NCI-H1105 treated with DMSO at 0.1 percent for 48 hours (cell line): ENCODE measurements at regions not wholly inside any gene's neighbourhood (a gene's known extent, or its start where the extent isn't known, plus 50 kb on each side); places are given as distances from the start of the nearest gene placed in this dataset.

Experiments used
- DNase-seq: peaks from one replicate; lab custom pipeline; 2025; lab: John Stamatoyannopoulos, UW

GRCh38 chr2:118321432-118322105 lies 233.3 kb downstream of the INSIG2 start:
- DNase-seq = no peak

DNA sequence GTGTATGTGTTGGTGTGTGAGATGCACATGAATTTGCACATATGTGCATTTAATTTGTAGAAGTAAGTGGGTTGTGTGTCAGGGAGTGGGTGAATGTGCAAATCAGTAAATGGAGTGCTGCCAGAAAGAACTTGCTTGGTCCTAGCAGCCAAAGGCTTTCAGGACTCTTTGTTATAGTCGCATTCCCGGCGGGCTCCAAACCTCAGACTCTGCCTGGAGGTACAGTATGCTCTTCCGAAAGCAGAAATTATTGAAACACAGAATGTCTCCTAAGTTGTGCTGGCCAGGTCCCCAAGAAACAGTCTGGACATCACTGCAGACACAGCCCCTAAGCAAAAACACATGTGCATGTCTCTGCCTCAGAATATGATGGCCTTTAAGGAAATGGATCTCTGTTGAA lies 232.4 kb downstream of the INSIG2 start:
- DNase-seq = no peak

GRCh38 chr2:118320196-118320595 lies 231.9 kb downstream of the INSIG2 start:
- DNase-seq = no peak

DNA sequence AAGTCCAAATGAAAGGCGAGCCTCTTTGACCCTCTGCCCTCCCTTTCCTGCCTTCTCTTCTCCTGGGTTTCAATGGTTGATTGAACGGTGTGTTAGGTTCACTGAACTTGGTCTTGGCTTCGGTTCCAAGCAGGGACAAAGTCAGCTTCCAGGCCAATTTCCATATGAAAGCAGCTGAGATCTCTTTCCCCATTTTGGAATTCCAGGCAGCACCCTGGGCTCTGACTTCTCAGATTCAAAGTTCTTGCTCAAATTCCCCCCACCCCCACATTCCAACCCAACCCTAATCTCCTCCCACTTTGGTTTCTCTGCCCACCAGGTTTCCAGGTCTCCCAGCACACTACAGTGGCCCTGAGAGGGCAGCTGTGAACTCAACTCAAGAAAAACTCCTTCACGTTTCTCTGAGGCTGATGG lies 231.0 kb downstream of the INSIG2 start:
- no peak for DNase-seq

DNA sequence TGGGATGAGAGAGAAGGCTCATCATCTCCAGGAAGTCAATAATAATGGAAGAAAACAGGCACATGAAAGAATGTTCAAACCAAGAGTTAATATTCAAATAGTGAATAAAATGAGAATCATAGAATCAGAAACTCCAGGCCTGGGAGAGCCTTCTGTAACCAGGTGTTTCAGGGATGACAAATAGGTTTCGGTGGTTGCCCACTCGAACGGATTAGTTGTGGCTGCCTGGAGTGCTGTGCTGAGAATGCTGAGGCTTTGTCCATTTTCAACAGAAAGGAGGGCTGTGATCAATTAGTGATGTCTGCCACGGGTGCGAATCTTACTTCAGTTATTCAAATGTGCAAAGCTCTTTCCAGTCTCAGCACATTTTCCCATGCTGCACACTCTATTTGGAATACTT lies 227.3 kb downstream of the INSIG2 start:
- DNase-seq = no peak

DNA sequence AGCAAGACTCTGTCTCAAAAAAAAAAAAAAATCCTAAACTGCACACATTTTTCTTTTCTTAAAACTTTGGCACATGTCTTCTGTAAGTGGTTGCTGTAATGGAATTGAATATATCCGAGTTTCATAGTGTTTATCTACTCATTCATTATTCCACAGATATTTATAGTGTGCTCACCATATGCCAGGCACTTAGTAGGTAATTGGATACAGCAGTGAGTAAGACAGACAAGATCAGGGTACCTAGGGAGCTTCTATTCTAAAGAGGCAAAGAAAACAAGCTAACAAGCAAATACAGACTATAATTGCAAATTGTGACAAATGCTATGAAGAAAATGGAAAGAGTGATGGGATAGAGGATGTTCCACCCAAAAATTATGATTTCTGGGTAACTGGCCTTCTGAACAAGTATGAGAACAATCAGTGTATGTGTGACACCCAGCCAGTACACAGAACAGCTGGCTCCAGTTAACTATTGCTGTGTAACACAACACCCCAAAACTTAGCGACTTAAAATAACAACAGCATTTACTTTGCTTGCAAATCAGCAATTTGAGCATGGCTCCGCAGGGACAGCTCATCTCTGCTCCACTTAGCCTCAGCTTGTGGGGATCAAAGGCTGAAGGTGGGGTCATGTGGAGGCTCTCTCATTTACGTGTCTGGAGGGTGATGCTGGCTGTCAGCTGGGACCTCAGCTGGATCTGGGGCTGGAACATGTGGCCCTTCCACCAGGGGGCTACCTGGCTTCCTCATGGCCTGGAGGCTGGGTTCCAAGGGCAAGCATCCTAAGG lies 224.9 kb downstream of the INSIG2 start:
- DNase-seq = no peak

DNA sequence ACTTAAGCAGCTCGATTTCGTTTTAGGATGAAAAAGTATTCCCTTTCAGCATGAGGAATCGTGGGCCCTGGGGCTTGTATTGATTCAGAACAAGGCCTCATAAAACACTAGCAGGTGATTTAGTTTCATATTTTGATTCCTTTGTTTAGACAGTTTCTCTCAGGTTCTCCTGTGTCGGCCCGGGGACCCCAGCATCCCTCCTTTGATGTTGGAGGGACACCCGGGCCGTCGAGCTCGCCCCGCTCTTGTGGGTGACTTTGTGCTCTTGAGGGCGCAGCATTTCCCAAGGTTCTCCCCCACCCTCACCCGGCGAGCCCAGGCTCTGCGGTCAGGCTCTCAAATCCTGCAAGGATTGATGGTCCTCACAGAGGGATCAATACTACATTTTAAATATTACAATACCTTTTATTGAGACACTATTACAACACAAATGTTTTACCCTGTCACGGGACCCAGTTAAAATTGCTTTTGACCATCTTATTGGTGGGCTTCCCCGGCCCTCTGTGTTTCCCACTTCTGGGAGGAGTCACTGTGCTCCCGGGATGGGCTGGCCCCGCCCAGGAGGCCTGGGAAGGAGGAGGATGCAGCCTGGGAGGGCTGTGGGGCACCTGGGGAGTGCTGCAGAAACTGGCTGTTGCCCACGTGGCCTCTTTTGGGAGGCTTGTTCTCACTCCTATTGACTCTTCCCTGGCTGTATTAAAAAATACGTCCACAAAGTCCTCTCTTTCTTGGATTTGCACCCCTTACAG lies 222.6 kb downstream of the INSIG2 start:
- DNase-seq = no peak

- DNase-seq = peak; percentile 60
These were observed 221.8 kb downstream of the INSIG2 start for GRCh38 chr2:118309946-118310680.

DNA sequence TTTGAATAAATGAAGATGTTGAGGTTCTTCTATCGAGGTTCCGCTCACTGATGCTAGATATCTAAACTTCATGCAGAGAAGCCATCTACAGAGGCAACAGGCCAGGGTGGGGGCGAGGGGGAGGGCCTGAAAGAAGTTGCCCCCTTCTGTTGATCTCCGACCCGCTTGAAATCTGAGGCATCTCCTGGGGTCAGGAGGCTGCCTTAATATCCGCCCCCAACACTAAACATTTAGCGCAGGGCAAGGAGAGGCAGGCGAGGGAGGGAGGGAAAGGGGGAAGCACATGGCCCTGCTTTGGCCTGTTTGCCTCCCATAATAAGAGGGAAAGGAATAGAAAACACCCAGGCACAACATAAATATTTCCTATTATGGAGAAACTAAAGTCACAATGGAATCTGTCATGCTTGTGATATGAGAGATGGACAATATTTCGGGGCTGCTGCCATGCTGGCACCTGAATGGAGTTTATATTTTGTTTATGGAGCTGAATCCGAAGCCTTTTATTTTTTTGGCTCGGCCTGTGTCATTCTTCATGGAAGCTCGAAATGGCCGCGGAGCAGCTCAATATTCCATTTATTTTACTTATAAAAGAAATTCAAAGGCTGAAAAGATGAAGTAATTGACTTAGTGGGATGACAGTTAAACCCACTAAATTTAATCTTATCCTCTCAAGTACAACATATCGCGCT lies 221.1 kb downstream of the INSIG2 start:
- DNase-seq = no peak

GRCh38 chr2:118307864-118308263 lies 219.6 kb downstream of the INSIG2 start:
- no peak for DNase-seq

- DNase-seq = no peak
These were observed 213.0 kb downstream of the INSIG2 start for GRCh38 chr2:118301248-118301647.

DNA sequence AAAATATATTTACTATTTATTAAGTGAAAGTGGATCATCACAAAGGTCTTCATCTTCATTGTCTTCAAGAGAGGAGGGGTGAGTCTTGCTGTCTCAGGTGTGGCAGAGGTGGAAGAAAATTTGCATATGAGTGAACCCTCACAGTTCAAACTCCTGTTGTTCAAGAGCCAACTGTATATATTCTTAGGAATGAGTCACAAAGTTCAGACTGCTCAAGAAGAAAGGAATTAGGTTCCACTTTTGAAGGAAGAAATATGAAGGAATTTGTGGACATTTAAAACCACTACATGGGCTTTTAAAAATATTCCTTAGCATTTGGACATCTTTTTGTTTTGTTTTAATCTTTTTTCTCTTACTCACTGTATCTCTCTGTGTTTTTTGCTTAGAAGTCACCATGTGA lies 212.6 kb downstream of the INSIG2 start:
- no peak for DNase-seq

- DNase-seq = no peak
These were observed 208.4 kb downstream of the INSIG2 start for GRCh38 chr2:118296663-118297062.

DNA sequence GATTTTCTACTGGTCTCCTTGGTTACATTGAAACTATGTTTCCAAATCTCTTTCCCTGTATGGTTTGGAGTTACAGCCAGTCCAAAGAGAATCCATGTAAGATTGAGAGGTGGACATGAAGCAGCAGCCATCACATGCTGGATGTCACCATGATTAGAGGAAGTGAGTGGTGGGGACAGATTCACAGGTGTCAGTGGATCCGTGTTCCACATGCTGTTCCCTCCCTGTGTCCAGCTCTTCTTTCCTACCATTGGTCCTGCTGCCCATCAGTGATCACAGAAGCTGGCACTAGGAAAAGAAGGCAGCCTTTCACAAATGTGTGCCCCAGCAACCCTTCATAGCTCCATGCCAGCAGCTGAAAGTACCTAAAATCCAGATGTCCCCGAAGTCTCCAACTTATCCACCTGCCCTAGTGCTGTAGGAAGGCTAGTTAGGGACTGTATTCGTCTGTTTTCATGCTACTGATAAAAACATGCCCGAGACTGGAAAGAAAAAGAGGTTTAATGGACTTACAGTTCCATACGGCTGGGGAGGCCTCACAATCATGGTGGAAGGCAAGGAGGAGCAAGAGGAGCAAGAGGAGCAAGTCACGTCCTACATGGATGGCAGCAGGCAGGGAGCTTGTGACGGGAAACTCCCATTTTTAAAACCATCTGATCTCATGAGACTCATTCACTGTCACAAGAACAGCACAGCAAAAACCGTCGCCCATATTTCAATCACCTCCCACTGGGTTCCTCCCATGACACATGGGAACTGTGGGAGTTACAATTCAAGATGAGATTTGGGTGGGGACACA lies 207.5 kb downstream of the INSIG2 start:
- DNase-seq = no peak

- no peak for DNase-seq
These were observed 205.8 kb downstream of the INSIG2 start for GRCh38 chr2:118294063-118294462.

- no peak for DNase-seq
These were observed 204.7 kb downstream of the INSIG2 start for GRCh38 chr2:118292991-118293390.

GRCh38 chr2:118291251-118291880 lies 203.1 kb downstream of the INSIG2 start:
- DNase-seq = no peak

DNA sequence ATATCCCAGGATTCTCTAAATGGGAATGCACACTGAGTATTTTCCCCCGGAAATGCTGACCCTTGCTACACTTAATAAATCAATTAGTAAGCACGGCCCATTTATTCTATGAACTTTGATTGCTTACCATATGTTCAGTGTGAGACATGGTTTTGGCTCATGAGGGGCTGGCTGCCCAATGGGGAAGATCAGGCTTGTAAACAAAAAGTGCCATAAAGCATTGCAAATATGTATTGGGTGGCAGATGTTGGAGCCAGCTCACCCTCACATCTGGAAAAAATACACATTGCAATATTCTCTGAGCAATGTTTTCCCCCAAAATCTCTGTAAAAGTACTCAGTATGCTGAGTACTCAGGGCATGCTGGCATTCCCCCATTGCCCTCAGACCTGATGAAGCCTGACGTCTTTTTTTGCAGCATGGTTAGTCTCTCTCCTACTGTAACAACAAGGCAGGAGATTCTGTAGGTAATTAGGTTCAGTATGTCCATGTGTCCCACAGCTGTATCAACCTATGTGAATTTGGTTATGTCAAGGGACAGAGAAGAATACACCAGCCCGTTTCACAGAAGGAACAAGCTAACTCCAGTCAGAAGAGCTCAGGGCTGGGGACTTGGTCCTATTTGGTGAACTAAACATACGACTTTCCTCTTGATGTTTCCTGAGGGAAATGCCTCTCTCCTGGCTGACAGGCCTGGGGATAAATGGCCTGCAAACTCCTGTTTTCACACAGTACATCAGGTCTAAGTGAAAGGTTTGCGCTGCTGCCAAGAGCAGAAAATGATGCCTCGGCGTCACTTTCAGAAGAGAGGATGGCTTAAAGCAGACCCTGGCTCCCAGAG lies 202.4 kb downstream of the INSIG2 start:
- no peak for DNase-seq

- DNase-seq = no peak
These were observed 190.7 kb downstream of the INSIG2 start for GRCh38 chr2:118279005-118279404.
